ENCODE measurements at regions not wholly inside any gene's neighbourhood (a gene's known extent, or its start where the extent isn't known, plus 50 kb on each side); places are given as distances from the start of the nearest gene placed in this dataset.

- in situ Hi-C loops (cut with MboI; ENCODE audit: low sequenced_read_pairs in 4 of 4) = no loop called here
- ATAC-seq (no peak), DNase-seq (no peak)
- H3K4me1 ChIP-seq = no peaks in the 10 kb centered on the region
- H3K4me3 ChIP-seq = no peak overlapping the region
- no peak overlapping the region for H3K27ac ChIP-seq
- H3K36me3 ChIP-seq = no peaks in the 10 kb centered on the region
- H3K27me3 ChIP-seq = no peaks in the 10 kb centered on the region
- no peak for TF ChIP-seq POLR2A (IDR thresholded peaks at IDR 0.05)
- TF ChIP-seq, protein P1, sequence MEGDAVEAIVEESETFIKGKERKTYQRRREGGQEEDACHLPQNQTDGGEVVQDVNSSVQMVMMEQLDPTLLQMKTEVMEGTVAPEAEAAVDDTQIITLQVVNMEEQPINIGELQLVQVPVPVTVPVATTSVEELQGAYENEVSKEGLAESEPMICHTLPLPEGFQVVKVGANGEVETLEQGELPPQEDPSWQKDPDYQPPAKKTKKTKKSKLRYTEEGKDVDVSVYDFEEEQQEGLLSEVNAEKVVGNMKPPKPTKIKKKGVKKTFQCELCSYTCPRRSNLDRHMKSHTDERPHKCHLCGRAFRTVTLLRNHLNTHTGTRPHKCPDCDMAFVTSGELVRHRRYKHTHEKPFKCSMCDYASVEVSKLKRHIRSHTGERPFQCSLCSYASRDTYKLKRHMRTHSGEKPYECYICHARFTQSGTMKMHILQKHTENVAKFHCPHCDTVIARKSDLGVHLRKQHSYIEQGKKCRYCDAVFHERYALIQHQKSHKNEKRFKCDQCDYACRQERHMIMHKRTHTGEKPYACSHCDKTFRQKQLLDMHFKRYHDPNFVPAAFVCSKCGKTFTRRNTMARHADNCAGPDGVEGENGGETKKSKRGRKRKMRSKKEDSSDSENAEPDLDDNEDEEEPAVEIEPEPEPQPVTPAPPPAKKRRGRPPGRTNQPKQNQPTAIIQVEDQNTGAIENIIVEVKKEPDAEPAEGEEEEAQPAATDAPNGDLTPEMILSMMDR (IDR thresholded peaks at IDR 0.05 in 4 of 5, conservative IDR thresholded peaks at IDR 0.05 in 1 of 5) = no peak
- H3K9me3 ChIP-seq = no peaks in the 10 kb centered on the region
- intact Hi-C loops (cut with DNase I; ENCODE audit: low total_unique reads) = no loop called here
These were observed 111.2 kb upstream of the ID2 start for GRCh38 chr2:8570637-8571036.

GRCh38 chr2:8571301-8571791 lies 110.5 kb upstream of the ID2 start:
- TF ChIP-seq, protein P1 (IDR thresholded peaks at IDR 0.05 in 4 of 5, conservative IDR thresholded peaks at IDR 0.05 in 1 of 5) = no peak
- no peak for TF ChIP-seq POLR2A (IDR thresholded peaks at IDR 0.05)
- no peak for DNase-seq
- no peaks in the 10 kb centered on the region for H3K27me3 ChIP-seq
- intact Hi-C loops (cut with DNase I; ENCODE audit: low total_unique reads) = no loop called here
- no peak overlapping the region for H3K4me3 ChIP-seq
- no peaks in the 10 kb centered on the region for H3K36me3 ChIP-seq
- in situ Hi-C loops (cut with MboI; ENCODE audit: low sequenced_read_pairs in 4 of 4) = no loop called here
- H3K27ac ChIP-seq = no peak overlapping the region
- no peaks in the 10 kb centered on the region for H3K4me1 ChIP-seq
- no peaks in the 10 kb centered on the region for H3K9me3 ChIP-seq
- no peak for ATAC-seq

GRCh38 chr2:8571792-8572499 lies 109.9 kb upstream of the ID2 start:
- no peak for TF ChIP-seq POLR2A (IDR thresholded peaks at IDR 0.05)
- TF ChIP-seq, protein P1 (IDR thresholded peaks at IDR 0.05 in 4 of 5, conservative IDR thresholded peaks at IDR 0.05 in 1 of 5) = no peak
- Histone ChIP-seq H3K27ac (no peak overlapping the region), H3K4me1 (no peaks in the 10 kb centered on the region), H3K36me3 (no peaks in the 10 kb centered on the region), H3K4me3 (no peak overlapping the region), H3K9me3 (no peaks in the 10 kb centered on the region), H3K27me3 (no peaks in the 10 kb centered on the region)
- in situ Hi-C loops (cut with MboI; ENCODE audit: low sequenced_read_pairs in 4 of 4) (no loop called here), intact Hi-C loops (cut with DNase I; ENCODE audit: low total_unique reads) (no loop called here)
- DNase-seq = no peak
- no peak for ATAC-seq

DNA sequence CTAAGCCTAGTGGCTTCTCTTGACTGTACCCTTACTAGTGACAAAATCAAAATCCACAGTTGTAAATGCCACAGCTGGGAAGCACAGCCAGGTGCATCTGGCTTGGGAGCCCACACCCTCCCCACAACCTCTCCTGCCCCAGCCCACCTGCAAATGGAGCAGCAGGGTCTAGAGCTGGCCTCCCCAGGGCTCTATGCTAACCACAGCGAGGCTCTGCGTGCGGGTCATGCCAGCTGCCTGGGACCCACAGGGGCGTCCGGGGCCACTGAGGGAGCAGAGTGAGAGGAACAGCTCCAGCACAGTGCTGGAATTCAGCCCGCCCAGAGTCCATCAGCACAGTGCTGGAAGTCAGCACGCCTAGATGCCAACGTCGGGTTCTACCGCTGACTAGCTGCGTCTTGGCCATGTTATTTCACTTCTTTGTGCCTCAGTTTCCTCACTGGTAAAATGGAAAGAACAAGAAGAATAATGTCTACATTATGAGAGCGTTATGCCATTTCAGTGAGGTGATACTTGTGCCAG lies 109.1 kb upstream of the ID2 start:
- no peak overlapping the region for H3K4me3 ChIP-seq
- TF ChIP-seq, protein P1 (IDR thresholded peaks at IDR 0.05 in 4 of 5, conservative IDR thresholded peaks at IDR 0.05 in 1 of 5) = no peak
- no peak for TF ChIP-seq POLR2A (IDR thresholded peaks at IDR 0.05)
- in situ Hi-C loops (cut with MboI; ENCODE audit: low sequenced_read_pairs in 4 of 4) (no loop called here), intact Hi-C loops (cut with DNase I; ENCODE audit: low total_unique reads) (no loop called here)
- ATAC-seq (no peak), DNase-seq (no peak)
- H3K4me1 ChIP-seq = no peaks in the 10 kb centered on the region
- H3K27me3 ChIP-seq = no peaks in the 10 kb centered on the region
- no peak overlapping the region for H3K27ac ChIP-seq
- H3K36me3 ChIP-seq = no peaks in the 10 kb centered on the region
- H3K9me3 ChIP-seq = no peaks in the 10 kb centered on the region
